ENCODE measurements at regions not wholly inside any gene's neighbourhood (a gene's known extent, or its start where the extent isn't known, plus 50 kb on each side); places are given as distances from the start of the nearest gene placed in this dataset.
"Not testable (repeated sequence)": the region's sequence is repeated elsewhere in the genome, so short reads cannot be mapped to it uniquely, and the experiment has no call there.

DNA sequence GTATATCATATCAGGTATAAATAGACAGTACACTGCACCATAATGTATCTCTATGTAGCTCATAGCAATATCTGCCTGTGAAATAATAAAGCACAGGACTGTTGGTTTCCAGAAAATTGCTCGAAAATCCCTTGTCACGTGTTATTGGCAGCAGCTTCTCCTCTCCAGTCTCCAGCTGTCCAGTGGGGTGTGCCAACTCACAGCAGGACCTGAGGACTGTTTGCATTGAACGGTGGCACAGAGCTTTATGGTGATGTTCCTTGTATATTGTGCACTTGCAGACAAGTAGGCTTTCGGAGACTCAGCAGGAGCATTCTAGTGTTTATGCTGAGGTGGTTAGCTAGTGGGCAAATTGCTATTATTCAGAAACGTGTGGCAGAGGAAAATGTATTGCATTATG lies 182.2 kb upstream of the ATP5MC3 start:
- no peak for DNase-seq

DNA sequence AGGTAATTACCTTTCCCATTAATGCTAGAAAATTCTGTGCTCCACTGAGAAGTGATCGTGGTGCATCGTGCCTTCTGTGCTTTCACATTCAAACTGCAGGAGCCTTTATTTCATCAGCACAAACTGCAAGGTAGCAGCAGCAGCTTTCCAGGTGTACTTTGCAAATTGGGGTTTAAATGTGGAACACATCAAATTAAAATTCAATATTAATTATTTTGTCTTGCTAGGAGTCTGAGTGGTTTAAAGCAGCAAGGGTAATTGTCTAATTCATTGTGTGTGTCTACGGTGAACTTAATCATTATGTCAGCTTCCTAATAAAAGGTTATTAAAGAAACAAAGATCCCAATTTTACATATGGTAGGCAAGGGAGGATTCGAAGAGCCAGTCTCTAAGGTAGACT lies 180.8 kb upstream of the ATP5MC3 start:
- DNase-seq = no peak

DNA sequence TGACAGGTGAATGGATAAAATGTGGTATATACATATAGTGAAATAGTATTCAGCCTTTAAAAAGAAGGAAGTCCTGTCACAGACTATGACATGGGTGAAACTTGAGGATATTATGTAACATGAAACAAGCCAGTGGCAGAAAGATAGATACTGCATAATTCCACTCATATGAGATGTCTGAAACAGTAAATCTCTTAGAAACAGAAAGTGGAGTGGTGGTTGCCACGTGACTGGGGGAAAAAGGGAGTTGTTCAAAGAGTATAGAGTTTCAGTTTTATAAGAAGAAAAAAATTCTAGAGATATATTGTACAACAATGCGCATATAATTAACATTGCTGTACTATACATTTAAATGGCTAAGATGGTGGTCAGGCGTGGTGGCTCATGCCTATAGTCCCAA lies 178.2 kb upstream of the ATP5MC3 start:
- no peak for DNase-seq

DNA sequence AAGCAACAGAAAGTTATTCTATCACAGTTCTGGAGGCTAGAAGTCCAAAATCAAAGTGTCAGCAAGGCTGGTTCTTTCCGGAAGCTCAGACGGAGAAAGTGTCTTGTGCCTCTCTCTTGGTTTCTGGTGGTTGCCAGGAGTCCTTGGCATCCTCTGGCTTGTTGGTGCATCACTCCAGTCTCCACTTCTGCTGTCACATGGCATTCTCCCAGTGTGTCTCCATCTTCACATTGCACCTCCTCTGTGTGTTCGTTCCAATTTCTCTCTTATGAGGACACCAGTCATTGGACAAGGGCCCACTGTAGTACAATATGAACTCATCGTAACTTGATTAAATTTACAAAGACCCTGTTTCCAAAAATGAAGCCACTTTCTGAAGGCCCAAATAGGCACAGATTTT lies 175.4 kb upstream of the ATP5MC3 start:
- DNase-seq = no peak

DNA sequence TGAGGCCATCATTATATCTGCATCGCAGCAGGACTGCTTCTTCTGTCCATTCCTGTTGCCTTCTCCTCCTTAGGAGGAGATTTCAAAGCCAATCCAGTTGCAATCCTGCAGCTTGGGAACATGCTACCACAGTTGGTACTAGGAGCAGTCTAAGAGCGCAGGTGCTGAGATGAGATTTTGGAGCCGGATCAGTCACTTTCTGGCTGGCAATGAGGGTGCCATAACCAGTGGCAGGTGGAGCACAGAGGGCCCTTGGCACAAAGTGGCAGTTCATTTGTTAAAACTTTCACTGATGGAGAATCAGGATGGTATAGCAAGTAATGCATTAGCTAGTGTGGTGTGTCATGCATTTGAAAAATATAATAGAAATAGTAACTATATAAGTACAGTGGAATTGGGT lies 173.7 kb upstream of the ATP5MC3 start:
- no peak for DNase-seq

DNA sequence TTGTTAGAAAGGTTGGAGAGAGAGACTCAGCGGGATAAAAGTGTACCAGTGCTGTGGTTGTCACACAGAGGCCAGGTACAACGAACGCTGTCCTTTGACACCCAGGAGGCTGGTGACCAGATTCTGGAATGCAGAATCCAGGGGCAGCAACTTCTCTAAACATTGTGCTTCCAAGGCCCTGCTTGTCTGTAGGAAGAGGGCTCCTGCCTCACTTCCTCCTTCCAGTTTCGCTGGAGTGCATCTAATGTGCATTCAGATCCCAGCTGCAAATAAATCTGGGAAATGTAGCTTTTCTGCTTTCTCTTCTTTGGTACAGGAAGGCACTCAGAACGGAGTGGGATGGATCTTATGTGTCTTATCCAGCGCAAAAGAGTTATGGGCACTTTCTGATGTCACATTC lies 171.8 kb upstream of the ATP5MC3 start:
- no peak for DNase-seq

DNA sequence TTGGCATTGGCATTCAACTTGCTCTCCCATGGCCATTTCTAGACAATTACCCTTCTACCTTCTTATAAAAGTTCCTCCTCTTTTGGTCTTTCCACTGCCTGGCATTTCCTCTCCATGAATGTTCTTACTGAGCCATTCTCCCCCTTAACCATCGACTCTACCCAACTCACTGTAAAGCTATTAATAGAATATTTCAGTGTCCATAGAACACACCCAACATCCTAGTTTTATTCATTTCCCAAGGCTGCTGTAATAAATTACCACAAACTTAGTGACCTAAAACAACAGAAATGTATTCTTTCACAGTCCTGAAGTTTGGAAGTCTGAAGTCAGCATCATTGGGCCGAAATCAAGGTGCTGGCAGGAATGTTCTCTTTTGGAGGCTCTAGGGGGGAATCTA lies 170.0 kb upstream of the ATP5MC3 start:
- DNase-seq = no peak

DNA sequence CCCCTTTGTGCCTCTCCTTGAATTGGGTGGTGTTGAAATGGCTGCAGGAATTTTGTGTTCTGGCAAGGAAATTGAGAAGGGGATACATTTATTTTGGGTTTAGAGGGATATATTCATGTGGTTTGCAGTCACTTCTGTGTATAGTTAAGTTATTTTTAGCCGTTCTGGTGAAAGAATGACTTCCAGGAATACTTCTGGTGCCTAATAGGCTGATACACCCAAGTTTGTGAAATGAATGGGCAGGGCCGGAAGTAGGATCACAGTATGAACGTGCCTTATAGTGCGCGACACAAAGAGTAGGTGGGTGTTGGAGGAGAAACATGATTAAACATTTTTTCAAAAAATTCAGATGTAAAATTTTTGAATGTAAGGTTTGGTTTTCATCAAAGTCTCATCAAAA lies 168.6 kb upstream of the ATP5MC3 start:
- no peak for DNase-seq

DNA sequence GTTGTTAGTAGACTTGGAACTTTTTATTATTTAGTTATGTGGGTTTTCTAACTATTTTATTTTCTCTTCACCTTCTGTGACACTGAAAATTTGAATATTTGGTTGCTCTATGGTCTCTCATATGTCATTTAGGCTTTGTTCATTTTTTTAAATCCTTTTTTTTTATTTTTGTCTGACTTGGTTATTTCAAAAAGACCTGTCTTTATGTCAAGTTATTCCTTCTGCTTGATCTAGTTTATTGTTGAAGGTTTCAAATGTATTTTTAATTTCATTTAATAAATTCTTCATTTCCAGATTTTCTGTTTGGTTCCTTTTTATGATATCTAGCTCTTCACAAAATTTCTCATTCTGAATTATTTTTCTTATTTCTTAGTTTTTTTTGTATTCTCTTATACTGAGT lies 160.6 kb upstream of the ATP5MC3 start:
- DNase-seq = no peak

DNA sequence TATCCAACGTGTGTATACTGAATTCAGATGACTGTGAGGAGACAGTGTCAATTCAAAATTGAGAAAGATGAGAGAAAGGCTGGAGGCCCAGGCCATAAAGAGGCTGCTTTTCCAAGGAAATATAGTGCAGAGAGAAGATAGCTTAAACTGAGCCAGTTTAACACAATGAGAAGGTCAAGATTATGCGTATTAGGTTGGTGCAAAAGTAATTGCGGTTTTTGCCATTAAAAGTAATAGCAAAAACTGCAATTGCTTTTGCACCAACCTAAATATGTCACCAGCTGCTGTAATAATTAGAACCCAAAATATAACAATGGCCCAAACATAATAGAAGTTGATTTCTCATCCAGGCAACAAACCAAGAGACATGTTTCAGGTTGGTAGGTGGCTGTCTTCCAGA lies 148.7 kb upstream of the ATP5MC3 start:
- DNase-seq = no peak

DNA sequence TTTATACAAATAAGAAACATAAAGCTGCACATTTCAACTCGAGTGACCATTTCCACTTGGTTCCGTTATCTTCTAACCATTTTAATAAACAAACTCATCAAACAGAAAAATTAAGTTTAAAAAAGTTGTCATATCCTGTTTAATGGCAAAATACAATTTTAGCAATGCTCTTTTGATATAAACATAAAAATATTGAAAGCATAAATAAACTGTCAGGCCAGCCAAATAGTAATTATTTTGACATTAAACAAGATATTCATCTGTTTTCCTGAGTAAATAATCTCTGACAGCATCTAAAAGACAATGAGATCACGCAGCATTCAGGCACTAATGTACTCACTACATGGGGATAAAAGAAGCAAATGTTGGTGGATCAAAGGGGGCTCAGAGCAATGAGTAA lies 145.3 kb upstream of the ATP5MC3 start:
- no peak for DNase-seq

DNA sequence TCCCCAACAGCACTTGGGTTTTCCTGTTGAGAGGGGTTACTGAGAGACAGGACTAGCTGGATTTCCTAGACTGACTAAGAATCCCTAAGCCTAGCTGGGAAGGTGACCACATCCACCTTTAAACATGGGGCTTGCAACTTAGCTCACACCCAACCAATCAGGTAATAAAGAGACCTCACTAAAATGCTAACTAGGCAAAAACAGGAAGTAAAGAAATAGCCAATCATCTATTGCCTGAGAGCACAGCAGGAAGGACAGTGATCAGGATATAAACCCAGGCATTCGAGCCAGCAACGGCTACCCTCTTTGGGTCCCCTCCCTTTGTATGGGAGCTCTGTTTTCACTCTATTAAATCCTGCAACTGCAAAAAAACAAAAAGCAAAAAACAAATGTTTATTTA lies 144.7 kb upstream of the ATP5MC3 start:
- not testable (repeated sequence) for DNase-seq

DNA sequence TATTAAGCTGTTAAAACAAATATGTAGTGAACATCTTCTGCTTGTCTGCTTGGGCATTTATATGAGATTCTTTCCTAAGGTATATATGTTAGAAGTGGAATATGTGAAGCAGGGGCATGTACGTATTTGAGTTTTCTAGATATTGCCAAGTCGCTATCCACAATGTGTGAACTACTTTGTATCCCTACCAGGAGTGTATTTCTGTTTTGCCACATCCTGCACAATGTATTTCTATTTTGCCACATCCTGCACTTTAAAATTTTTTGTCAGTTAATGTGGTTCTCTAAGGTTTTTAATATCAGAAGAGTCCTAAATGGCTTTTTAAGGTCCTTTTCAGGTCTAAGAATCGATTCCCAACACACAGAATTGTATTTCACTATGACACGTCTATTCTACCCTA lies 141.7 kb upstream of the ATP5MC3 start:
- no peak for DNase-seq

DNA sequence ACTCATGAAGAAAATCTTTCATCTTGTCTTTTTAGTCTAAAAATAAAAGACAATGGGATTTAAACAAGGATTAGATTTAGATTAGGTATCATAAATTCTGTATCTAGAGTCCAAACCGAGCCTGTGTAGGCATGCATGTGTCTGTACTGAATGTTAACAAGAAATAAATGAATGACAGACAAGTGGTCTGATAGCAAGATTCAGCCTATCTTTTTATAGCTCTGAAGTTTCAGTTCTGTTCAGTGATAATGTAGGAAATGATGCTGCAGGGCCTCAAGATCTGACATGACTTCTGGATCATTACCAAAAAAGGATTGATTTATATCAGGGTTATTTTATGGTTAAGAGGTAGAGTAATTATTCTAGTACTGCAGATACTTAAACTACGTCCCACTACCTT lies 137.0 kb upstream of the ATP5MC3 start:
- DNase-seq = no peak

DNA sequence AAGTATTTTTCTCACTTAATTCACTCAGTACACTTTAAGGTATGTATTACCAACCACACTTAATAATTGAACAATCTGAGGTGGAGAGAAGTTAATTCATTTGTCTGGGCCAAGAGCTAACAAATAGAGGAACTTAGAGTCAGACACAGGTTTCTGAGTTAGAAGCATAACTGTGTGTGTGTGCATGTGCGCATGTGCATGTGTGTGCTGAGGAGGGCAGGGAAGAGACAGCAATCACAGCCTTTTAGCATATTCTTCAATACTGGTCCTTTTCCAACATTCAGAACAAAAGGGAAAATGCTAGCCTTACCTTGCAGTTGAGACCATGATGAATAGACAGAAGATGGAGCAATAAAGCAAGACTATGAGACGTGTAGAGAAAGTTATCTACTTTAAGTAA lies 136.2 kb upstream of the ATP5MC3 start:
- DNase-seq = no peak

DNA sequence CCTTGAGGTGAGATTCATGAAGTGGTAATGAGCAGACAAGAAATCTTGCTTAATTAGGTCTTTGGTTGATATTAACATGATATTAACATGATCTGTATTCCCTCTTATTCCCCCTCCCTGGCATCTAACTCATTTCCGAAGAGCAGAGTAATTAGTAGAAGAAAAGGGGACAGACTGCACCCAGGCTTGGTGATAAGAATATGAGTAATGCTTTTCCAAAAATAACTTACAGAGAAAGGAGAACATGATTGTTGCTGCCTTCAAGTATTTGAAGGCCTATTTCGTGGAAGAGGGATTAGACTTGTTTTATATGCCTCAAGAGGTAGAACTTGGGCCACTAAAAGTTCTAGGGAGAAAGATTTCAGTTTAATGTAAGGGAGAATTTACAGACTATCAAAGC lies 130.6 kb upstream of the ATP5MC3 start:
- no peak for DNase-seq

DNA sequence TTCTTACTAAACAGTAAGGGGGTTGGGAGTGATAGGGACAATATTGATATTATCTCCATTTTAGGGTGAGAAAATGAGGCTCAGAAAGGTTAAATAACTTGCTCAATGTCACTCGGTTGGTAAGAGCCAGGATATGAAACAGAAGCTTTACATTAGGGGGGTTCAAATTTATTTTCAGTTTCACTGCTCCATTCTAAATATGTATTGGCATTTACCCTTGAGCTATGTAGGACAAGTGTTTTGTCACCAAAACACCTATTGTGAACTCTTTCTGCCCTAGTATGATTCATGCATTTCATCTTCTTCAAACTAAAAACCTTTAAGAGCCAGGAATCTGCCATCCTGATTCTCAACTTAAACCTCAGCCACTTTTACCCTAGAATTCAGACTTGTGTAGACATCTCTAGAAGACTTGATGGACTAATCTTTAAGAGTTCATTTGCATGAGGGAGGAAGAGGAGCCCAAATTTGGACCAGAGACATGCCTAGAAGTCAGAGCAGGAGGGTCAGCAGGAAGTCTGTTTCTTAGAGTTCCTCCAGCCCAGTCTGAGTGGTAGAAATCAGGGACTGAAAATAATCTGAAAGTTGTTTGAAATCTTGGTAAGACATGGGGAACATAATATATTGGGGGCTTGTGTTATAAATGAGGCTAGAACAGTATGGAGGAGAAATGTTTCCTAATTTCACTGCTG lies 129.4 kb upstream of the ATP5MC3 start:
- no peak for DNase-seq

DNA sequence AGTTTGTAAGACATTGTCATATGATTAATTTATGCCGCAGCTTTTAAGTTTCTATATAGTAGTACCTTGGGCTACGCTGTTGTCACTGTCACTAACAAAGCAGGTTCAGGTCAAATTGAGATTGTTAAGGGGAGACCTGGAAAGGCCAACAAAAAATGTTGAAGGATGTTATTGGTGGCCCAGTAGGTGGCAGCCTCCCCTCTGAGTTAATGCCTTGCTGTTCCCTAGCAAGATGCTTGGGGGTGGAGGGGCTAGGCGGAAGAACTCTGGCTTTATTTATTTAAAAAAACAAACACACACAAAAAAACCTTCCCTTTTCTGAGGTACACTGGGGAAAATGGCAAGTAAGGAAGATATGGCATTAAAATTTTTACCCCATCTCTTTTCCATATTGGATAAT lies 128.3 kb upstream of the ATP5MC3 start:
- DNase-seq = peak in 5 of 56 donors; percentile 0 to 4 (median 1)

DNA sequence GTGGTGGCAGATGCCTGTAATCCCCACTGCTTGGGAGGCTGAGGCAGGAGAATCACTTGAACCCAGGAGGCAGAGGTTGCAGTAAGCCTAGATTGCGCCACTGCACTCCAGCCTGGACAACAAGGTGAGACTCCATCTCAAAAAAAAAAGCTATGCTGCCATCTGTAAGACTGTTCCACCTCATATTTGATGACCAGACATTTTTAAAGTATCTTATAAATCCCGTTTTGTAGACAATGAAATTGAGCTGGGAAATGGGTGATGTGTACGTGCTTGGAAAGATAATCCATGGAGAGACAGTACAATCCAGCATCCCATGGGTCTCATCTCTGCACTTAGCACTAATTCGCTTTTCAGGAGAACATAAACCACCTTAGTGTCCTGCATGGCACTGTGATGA lies 126.5 kb upstream of the ATP5MC3 start:
- no peak for DNase-seq

DNA sequence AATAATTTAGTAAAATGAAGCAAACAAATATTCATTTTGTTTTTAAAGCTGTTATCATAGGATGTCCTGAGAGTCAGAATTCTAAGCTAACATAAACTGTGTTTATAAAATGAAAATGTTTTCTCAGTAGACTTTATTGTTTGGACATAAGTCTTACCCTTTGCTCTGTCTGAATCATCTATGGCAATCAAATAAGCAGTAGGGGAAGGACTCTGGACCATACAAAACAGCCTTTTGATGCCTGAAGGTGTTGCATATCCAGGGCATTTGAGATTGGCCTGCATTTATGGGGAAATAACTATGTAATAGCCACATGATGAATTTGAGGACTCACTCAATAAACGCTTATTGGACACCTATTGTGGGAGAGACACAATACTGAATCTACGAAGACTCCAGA lies 123.0 kb upstream of the ATP5MC3 start:
- DNase-seq = no peak

DNA sequence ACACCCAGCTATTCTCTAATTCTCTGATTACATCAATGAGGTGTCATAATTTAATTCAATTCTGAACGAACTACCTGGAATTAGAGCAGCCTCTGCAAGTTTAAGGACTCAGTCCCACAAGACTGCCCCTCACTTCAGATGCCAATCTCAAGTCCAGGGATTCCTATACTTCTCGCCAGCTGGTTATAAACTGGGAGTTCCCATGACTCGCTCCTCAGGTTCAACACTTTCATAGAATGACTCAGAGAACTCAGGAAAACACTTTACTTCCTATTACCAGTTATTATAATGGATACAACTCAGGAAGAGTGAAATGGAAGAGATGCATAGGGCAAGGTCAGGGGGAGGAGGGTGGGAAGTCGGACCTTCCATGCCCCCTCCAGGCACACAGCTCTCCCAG lies 112.3 kb upstream of the ATP5MC3 start:
- no peak for DNase-seq

DNA sequence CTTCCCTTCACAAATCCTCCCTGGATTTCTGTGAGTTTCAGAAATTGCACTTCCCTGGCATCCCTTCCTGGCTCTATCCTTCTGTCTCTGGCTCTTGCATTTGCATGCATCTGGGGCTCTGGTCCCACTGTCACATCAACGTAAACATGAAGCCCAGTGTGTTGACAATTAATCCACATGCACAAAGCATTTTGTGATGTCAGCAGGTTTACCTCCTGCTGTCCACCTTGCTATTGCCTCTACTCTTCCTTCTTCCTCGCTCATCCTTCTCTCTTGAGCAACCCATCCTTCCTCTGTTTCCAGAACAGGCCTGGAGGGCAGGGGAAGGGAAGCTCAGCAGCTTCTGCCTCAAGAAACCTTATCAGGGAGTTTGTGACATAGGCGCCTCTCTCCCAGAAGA lies 111.7 kb upstream of the ATP5MC3 start:
- DNase-seq = no peak

DNA sequence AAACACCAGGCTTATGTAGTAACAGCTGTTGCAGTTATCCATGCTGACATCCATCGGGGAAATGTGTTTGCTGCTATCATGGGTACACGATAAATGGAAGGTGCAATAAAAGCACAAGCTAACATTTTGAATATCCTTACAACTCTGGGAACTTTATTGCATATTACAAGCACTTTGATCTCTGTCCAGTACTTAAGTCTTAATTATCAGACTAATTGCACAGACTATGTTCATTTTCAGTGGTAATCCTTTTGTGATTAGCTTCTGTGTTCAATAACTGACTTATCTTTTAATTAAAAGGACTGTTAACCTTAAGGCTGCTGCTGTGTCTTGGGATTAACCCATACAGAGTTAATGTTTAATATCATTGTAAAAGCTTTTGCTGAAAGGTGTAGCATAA lies 101.4 kb upstream of the ATP5MC3 start:
- DNase-seq = no peak

DNA sequence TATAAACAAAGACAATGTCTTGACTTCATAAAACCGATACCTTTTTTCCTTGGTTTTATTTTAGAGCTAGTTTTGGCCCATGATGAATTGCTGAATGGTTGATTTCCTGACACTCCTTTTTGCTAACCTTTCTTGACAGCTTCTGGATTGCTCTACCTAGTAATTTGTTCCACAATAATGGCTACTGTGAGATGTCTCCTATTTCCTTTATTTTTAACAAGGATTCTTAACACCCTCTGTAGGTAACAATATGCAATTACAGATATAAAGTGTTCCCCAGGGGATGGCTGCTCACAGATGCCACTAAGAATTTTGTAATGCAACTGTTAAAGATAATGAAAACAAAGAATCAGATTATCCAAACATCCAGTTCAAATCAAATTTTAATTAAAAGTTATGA lies 100.8 kb upstream of the ATP5MC3 start:
- no peak for DNase-seq

Data from nucleus accumbens (tissue), 56 donors.